SK-N-SH treated with all-trans-retinoic acid at 6 μM for 48 hours (cell line): ENCODE measurements at regions not wholly inside any gene's neighbourhood (a gene's known extent, or its start where the extent isn't known, plus 50 kb on each side); places are given as distances from the start of the nearest gene placed in this dataset.

ENCODE experiments used
- ATAC-seq: fragments of 200-7000 bp; cut with Tn5 transposase; 3 replicates; pipeline ENCODE4 v1.9.1; 2020; ENCODE audit warnings: mild to moderate bottlenecking, moderate library complexity
- ARNTL ChIP-seq: fragments of 450-650 bp; formaldehyde crosslinking; IDR thresholded peaks from 2 replicates; pipeline ENCODE4 v1.5.0; 2020; ENCODE audit warnings: low read depth, mild to moderate bottlenecking, moderate library complexity, borderline replicate concordance
- BACH2 ChIP-seq: fragments of 250-450 bp; sonication (Bioruptor Pico); IDR thresholded peaks from 2 replicates; pipeline ENCODE4 v1.9.0; 2021; ENCODE audit warnings: mild to moderate bottlenecking, borderline replicate concordance
- CREB5 ChIP-seq: fragments of 250-450 bp; sonication (Bioruptor Pico); IDR thresholded peaks from 2 replicates; pipeline ENCODE4 v1.5.1; 2020; ENCODE audit warnings: low read depth, mild to moderate bottlenecking, moderate library complexity
- CSDC2 ChIP-seq: fragments of 250-450 bp; sonication (Bioruptor Pico); IDR thresholded peaks from 2 replicates; pipeline ENCODE4 v1.5.0; 2020; ENCODE audit warnings: mild to moderate bottlenecking, moderate library complexity
- ESRRG ChIP-seq: fragments of 250-450 bp; sonication (Bioruptor Pico); IDR thresholded peaks from 2 replicates; pipeline ENCODE4 v1.6.1; 2021; ENCODE audit warnings: mild to moderate bottlenecking
- GLIS3 ChIP-seq: fragments of 250-450 bp; sonication (Bioruptor Pico); IDR thresholded peaks from 2 replicates; pipeline ENCODE4 v1.5.0; 2020; ENCODE audit warnings: mild to moderate bottlenecking, moderate library complexity
- ISL1 ChIP-seq: fragments of 250-450 bp; sonication (Bioruptor Pico); IDR thresholded peaks from 2 replicates; pipeline ENCODE4 v2.1.2; 2022; ENCODE audit warnings: mild to moderate bottlenecking, moderate library complexity
- OSR1 ChIP-seq: fragments of 250-450 bp; sonication (Bioruptor Pico); IDR thresholded peaks from 2 replicates; pipeline ENCODE4 v1.8.0; 2022; ENCODE audit warnings: moderate library complexity, mild to moderate bottlenecking, inconsistent platforms
- PATZ1 ChIP-seq: fragments of 250-450 bp; sonication (Bioruptor Pico); IDR thresholded peaks from 2 replicates; pipeline ENCODE4 v1.8.0; 2020; ENCODE audit warnings: mild to moderate bottlenecking, moderate library complexity, borderline replicate concordance
- PPARA ChIP-seq: fragments of 250-450 bp; sonication (Bioruptor Pico); IDR thresholded peaks from 2 replicates; pipeline ENCODE4 v1.5.0; 2020; ENCODE audit warnings: mild to moderate bottlenecking, borderline replicate concordance
- RARB ChIP-seq: fragments of 250-450 bp; sonication (Bioruptor Pico); IDR thresholded peaks from 2 replicates; pipeline ENCODE4 v1.8.0; 2021; ENCODE audit warnings: mild to moderate bottlenecking, moderate library complexity
- SNAI2 ChIP-seq: fragments of 250-450 bp; sonication (Bioruptor Pico); IDR thresholded peaks from 2 replicates; pipeline ENCODE4 v1.5.0; 2020; ENCODE audit warnings: mild to moderate bottlenecking, moderate library complexity
- TCF4 ChIP-seq: fragments of 250-450 bp; sonication (Bioruptor Pico); IDR thresholded peaks from 2 replicates; pipeline ENCODE4 v1.8.0; 2021; ENCODE audit warnings: mild to moderate bottlenecking, moderate library complexity, borderline replicate concordance
- TOX ChIP-seq: fragments of 250-450 bp; sonication (Bioruptor Pico); IDR thresholded peaks from 2 replicates; pipeline ENCODE4 v1.8.0; 2021; ENCODE audit warnings: mild to moderate bottlenecking, moderate library complexity, borderline replicate concordance
- ZC3H10 ChIP-seq: fragments of 250-450 bp; sonication (Bioruptor Pico); IDR thresholded peaks from 2 replicates; pipeline ENCODE4 v1.5.1; 2021; ENCODE audit warnings: mild to moderate bottlenecking, moderate library complexity
- ZFP3 ChIP-seq: fragments of 250-450 bp; sonication (Bioruptor Pico); IDR thresholded peaks from 2 replicates; pipeline ENCODE4 v1.5.0; 2020; ENCODE audit warnings: mild to moderate bottlenecking, moderate library complexity
- ZFP30 ChIP-seq: fragments of 450-650 bp; formaldehyde crosslinking; IDR thresholded peaks from 2 replicates; pipeline ENCODE4 v1.5.0; 2022; ENCODE audit warnings: mild to moderate bottlenecking, moderate library complexity
- ZNF565 ChIP-seq: fragments of 450-650 bp; formaldehyde crosslinking; conservative IDR thresholded peaks from 2 replicates; pipeline ENCODE4 v1.5.0; 2020; ENCODE audit warnings: low read depth, mild to moderate bottlenecking, moderate library complexity
- ZNF70 ChIP-seq: fragments of 450-650 bp; formaldehyde crosslinking; IDR thresholded peaks from 2 replicates; pipeline ENCODE4 v1.5.0; 2020; ENCODE audit warnings: mild to moderate bottlenecking, moderate library complexity
- ZNF8 ChIP-seq: fragments of 450-650 bp; formaldehyde crosslinking; IDR thresholded peaks from 2 replicates; pipeline ENCODE4 v1.5.0; 2020; ENCODE audit warnings: mild to moderate bottlenecking, moderate library complexity
- TF ChIP-seq, protein P1 (sequence below): fragments of 250-450 bp; sonication (Bioruptor Pico); IDR thresholded peaks from 2 replicates; pipeline ENCODE4 v1.8.0; 2021; ENCODE audit warnings: low read depth, mild to moderate bottlenecking, moderate library complexity, borderline replicate concordance
- TF ChIP-seq, protein P2 (sequence below): fragments of 250-450 bp; sonication (Bioruptor Pico); IDR thresholded peaks from 2 replicates; pipeline ENCODE4 v1.5.1; 2021; ENCODE audit warnings: mild to moderate bottlenecking, moderate library complexity

DNA sequence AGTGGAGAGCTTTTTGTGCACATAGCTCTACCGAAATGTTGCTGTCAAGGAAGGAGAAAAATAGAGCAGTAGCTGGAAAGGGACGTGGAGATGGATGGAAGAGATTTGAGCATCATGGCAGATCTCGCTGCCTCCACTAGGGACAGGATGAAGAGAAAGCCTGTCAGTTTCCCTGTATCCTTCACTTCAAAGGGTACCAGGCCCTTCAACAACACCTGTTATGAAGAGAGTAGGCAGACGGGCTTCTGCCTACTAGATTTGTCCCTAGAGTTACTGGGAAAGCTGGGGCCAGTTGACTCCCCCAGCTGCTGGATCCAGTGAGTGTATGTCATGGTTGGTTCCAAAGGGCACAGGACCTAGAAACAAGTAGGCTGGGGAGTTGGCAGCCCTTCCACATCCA is 150.8 kb downstream of the TLE3 start:
- no peak for ATAC-seq

DNA sequence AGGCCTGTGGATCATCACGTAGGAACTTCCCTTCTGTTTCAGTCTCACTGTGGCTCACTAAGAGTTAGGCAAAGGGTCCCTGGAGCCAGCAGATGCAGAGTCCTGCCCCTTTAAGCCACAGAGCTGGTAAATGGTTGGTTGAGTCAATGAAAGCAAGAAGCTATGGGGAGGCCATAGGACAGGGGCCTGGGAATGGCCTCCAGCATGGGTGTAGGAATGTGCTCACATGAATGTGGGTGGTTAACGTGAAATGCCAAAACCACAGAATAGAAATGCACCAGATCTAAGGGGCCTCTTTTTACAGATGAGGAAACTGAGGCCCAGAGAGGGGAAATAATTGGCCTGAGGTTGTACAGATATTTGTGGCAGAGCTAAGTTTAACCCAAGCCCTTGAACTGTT is 150.3 kb downstream of the TLE3 start:
- no peak for ATAC-seq
- TF ChIP-seq CREB5 (CRISPR knock-in tag) (no peak), ZC3H10 (CRISPR knock-in tag) (no peak), PPARA (CRISPR knock-in tag) (no peak), ISL1 (no peak), BACH2 (CRISPR knock-in tag) (no peak), SNAI2 (CRISPR knock-in tag) (no peak), TCF4 (CRISPR knock-in tag) (no peak), RARB (CRISPR knock-in tag) (no peak), ARNTL (CRISPR knock-in tag) (no peak), CSDC2 (CRISPR knock-in tag) (no peak)
- TF ChIP-seq, all 23 proteins: peak for 0

More for the DNA sequence above, 150.8 kb downstream of the TLE3 start:
- TF ChIP-seq ZFP3 (CRISPR knock-in tag) (no peak), ISL1 (no peak), ESRRG (CRISPR knock-in tag) (no peak), CSDC2 (CRISPR knock-in tag) (no peak), TOX (CRISPR knock-in tag) (no peak), BACH2 (CRISPR knock-in tag) (no peak), GLIS3 (CRISPR knock-in tag) (no peak), CREB5 (CRISPR knock-in tag) (no peak), ZNF565 (no peak), RARB (CRISPR knock-in tag) (no peak), TCF4 (CRISPR knock-in tag) (no peak), ZNF8 (CRISPR knock-in tag) (no peak), ZNF70 (CRISPR knock-in tag) (no peak)
- TF ChIP-seq, protein P1, sequence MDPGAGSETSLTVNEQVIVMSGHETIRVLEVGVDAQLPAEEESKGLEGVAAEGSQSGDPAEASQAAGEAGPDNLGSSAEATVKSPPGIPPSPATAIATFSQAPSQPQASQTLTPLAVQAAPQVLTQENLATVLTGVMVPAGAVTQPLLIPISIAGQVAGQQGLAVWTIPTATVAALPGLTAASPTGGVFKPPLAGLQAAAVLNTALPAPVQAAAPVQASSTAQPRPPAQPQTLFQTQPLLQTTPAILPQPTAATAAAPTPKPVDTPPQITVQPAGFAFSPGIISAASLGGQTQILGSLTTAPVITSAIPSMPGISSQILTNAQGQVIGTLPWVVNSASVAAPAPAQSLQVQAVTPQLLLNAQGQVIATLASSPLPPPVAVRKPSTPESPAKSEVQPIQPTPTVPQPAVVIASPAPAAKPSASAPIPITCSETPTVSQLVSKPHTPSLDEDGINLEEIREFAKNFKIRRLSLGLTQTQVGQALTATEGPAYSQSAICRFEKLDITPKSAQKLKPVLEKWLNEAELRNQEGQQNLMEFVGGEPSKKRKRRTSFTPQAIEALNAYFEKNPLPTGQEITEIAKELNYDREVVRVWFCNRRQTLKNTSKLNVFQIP (CRISPR knock-in tag) = no peak

- no peak for TF ChIP-seq ARNTL (CRISPR knock-in tag)
- TF ChIP-seq CSDC2 (CRISPR knock-in tag) = no peak
- TF ChIP-seq, protein P2, sequence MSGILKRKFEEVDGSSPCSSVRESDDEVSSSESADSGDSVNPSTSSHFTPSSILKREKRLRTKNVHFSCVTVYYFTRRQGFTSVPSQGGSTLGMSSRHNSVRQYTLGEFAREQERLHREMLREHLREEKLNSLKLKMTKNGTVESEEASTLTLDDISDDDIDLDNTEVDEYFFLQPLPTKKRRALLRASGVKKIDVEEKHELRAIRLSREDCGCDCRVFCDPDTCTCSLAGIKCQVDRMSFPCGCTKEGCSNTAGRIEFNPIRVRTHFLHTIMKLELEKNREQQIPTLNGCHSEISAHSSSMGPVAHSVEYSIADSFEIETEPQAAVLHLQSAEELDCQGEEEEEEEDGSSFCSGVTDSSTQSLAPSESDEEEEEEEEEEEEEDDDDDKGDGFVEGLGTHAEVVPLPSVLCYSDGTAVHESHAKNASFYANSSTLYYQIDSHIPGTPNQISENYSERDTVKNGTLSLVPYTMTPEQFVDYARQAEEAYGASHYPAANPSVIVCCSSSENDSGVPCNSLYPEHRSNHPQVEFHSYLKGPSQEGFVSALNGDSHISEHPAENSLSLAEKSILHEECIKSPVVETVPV = no peak
- TF ChIP-seq ESRRG (CRISPR knock-in tag) = no peak
- TF ChIP-seq ZFP30 (CRISPR knock-in tag) = no peak
- no peak for TF ChIP-seq GLIS3 (CRISPR knock-in tag)
- no peak for TF ChIP-seq ZNF8 (CRISPR knock-in tag)
- no peak for TF ChIP-seq OSR1 (CRISPR knock-in tag)
- no peak for TF ChIP-seq CREB5 (CRISPR knock-in tag)
- no peak for TF ChIP-seq RARB (CRISPR knock-in tag)
- TF ChIP-seq ZNF70 (CRISPR knock-in tag) = no peak
- TF ChIP-seq ZNF565 = no peak
- no peak for TF ChIP-seq PPARA (CRISPR knock-in tag)
- no peak for TF ChIP-seq BACH2 (CRISPR knock-in tag)
- no peak for TF ChIP-seq PATZ1 (CRISPR knock-in tag)
- TF ChIP-seq, protein P1 (CRISPR knock-in tag) = no peak
- no peak for TF ChIP-seq ZFP3 (CRISPR knock-in tag)
- no peak for TF ChIP-seq TOX (CRISPR knock-in tag)
- no peak for TF ChIP-seq ZC3H10 (CRISPR knock-in tag)
- no peak for ATAC-seq
Measured at GRCh38 chr15:69949485-69949884, 148.2 kb downstream of the TLE3 start.
